ENCODE measurements at regions not wholly inside any gene's neighbourhood (a gene's known extent, or its start where the extent isn't known, plus 50 kb on each side); places are given as distances from the start of the nearest gene placed in this dataset.

DNA sequence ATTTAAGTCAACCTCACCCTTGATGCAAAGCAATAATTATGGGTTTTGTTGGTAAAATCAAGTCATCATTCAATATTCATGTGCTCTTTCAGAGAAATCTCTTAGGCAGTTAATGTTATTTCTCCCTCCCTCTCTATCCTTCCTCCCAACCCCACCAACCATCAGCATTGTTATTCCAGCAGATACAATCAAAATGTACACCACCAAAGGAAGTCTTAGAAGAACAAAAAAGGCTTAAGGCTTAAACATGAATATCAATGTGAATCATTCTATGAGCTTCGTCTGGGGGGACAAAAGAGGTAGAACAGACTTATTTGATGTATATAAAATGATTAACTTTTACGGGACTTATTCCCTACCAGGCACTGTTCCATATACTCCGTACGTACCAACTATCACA is 404.4 kb downstream of the ARHGEF28 start:
- 91% methylated on average over 4 of the region's 4 CpGs for WGBS

DNA sequence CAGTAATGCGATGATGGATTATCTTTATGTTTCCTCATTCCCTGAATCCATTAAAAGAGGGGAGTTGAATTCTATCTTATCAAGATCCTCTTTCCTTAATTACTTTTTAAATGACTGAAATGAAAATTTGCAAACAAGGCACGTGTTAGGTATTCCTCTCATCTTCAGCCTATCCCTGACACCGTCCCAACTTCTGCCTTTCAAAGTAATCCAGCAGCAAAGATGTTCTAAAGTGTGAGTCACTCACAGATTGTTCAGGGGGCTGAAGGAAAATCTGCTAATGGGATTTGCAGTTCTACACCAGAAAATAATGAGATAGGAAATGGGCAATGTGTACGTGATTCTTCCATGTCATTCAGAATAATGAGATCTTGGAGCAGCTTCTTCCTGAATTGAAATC is 403.0 kb downstream of the ARHGEF28 start:
- no peaks in the 10 kb centered on the region for H3K4me1 ChIP-seq (ENCODE audit: control insufficient read depth, insufficient read depth, low read length)
- intact Hi-C loops (cut with DNase I): no loop called here
- no peaks in the 10 kb centered on the region for H3K9me3 ChIP-seq (ENCODE audit: control insufficient read depth, low read length)
- no peaks in the 10 kb centered on the region for H3K27me3 ChIP-seq (ENCODE audit: control insufficient read depth, insufficient read depth)
- H3K27ac ChIP-seq (ENCODE audit: low read length): no peak overlapping the region
- WGBS: 72% methylated on average over 4 of the region's 4 CpGs
- no peak for DNase-seq
- ATAC-seq: no peak
- no peak overlapping the region for H3K4me3 ChIP-seq (ENCODE audit: low read length)

More for the DNA sequence above, 404.4 kb downstream of the ARHGEF28 start:
- ATAC-seq (no peak), DNase-seq (no peak)
- H3K4me3 ChIP-seq (ENCODE audit: low read length): no peak overlapping the region
- no peaks in the 10 kb centered on the region for H3K27me3 ChIP-seq (ENCODE audit: control insufficient read depth, insufficient read depth)
- H3K4me1 ChIP-seq (ENCODE audit: control insufficient read depth, insufficient read depth, low read length): no peaks in the 10 kb centered on the region
- H3K9me3 ChIP-seq (ENCODE audit: control insufficient read depth, low read length): no peaks in the 10 kb centered on the region
- no peak overlapping the region for H3K27ac ChIP-seq (ENCODE audit: low read length)
- intact Hi-C loops (cut with DNase I): loop anchor here in 1 of 4 donors (10.0 kb wide), 2 partner anchors 126 to 174 kb away; no protein-coding TSS in a partner anchor

DNA sequence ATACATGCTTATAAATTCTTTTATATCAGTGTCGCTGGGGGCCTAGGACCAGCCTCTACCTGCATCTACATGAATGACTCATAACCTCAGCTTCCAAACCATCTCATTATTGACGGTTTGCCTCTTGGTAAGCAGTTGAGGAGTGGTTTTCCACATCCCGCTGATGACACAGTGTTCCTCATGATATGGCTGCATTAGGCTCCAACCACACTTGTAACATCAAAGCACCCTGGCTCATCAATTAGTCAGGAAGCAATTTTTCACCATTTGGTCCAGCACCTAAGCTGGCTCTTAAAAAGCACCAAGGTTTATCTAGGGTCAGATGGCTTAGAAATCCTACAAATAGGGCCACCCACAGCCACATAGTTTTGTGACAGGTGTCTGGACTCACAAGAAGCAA is 402.4 kb downstream of the ARHGEF28 start:
- H3K4me3 ChIP-seq (ENCODE audit: low read length): no peak overlapping the region
- 79% methylated on average over 3 of the region's 3 CpGs for WGBS
- H3K4me1 ChIP-seq (ENCODE audit: control insufficient read depth, insufficient read depth, low read length): no peaks in the 10 kb centered on the region
- no peaks in the 10 kb centered on the region for H3K9me3 ChIP-seq (ENCODE audit: control insufficient read depth, low read length)
- intact Hi-C loops (cut with DNase I): no loop called here
- no peak overlapping the region for H3K27ac ChIP-seq (ENCODE audit: low read length)
- DNase-seq: no peak
- no peaks in the 10 kb centered on the region for H3K27me3 ChIP-seq (ENCODE audit: control insufficient read depth, insufficient read depth)
- ATAC-seq: no peak

DNA sequence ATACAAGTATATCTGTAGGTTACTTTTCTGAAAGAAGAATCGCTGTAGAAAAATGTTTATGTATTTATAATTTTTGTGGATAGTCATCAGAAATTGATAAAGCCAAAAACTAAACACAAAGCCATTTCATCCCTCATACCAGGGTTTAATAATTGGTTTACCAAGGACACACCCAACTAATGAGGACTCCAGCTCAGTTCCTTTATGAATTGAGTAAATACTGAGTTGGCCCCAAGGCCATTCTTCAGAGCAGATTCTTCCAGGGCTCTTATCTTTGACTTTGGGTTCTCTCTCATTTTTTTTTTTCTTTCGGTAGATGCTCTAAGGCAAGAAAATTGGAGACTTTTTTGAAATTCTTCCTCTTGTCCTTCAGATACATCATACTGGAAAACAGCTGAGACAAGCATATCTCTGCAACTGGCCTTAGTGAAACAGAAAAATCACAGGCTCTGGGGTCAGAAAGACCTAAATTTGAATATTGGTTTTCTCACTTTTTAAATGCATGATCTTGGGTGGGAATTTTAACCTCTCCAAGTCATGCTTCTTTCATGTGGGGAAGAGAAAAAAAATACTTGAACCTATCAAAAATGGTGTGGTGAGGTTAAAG is 401.8 kb downstream of the ARHGEF28 start:
- DNase-seq: no peak
- 77% methylated on average over 2 of the region's 2 CpGs for WGBS
- no peaks in the 10 kb centered on the region for H3K9me3 ChIP-seq (ENCODE audit: control insufficient read depth, low read length)
- intact Hi-C loops (cut with DNase I): no loop called here
- no peaks in the 10 kb centered on the region for H3K27me3 ChIP-seq (ENCODE audit: control insufficient read depth, insufficient read depth)
- no peak for ATAC-seq
- no peak overlapping the region for H3K27ac ChIP-seq (ENCODE audit: low read length)
- no peaks in the 10 kb centered on the region for H3K4me1 ChIP-seq (ENCODE audit: control insufficient read depth, insufficient read depth, low read length)
- H3K4me3 ChIP-seq (ENCODE audit: low read length): no peak overlapping the region

DNA sequence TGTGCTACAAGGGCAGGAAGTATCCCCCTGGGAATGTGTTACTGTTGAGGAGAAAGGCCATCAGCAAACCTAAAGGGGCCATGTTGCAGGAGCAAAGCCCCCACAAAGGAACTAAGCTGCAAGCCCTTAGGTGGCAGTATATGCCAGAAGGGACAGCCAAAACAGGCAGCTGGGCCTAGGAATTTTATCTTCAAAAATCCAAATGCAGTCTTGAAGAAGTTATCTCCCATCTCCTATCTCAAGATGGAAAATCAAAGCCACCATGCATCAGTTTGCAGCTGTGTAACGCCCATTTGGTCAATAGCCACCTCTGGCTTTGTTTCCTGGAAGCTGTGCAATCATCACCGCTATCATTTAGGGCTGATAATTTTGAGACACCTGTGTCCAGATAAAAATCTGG is 400.3 kb downstream of the ARHGEF28 start:
- Histone ChIP-seq H3K4me3 (ENCODE audit: low read length) (no peak overlapping the region), H3K4me1 (ENCODE audit: control insufficient read depth, insufficient read depth, low read length) (no peaks in the 10 kb centered on the region), H3K9me3 (ENCODE audit: control insufficient read depth, low read length) (no peaks in the 10 kb centered on the region), H3K27ac (ENCODE audit: low read length) (no peak overlapping the region), H3K27me3 (ENCODE audit: control insufficient read depth, insufficient read depth) (no peaks in the 10 kb centered on the region)
- DNase-seq (no peak), ATAC-seq (no peak)
- 91% methylated on average over 2 of the region's 2 CpGs for WGBS
- intact Hi-C loops (cut with DNase I): no loop called here

DNA sequence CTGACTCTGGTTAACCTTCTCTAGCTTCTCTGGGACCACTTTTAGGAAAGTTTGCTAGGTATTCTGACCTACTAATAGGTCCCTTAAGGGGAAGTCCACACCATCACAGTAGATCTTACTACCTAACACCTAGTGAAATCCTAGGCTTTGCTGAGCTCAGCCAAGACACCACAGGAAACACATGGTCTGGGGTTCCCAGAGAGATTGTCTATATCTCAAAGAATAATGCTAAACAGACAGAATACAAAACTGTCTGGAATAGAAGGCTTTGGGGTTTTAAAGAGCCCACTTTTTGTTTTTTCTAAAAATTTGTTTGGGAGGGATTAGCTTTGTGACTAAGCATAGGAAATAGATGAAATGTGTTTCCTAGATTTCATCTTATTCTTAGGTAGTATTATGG is 395.1 kb downstream of the ARHGEF28 start:
- Histone ChIP-seq H3K4me3 (ENCODE audit: low read length) (no peak overlapping the region), H3K27ac (ENCODE audit: low read length) (no peak overlapping the region), H3K4me1 (ENCODE audit: control insufficient read depth, insufficient read depth, low read length) (peaks cover 1% of the 10 kb centered on the region), H3K27me3 (ENCODE audit: control insufficient read depth, insufficient read depth) (no peaks in the 10 kb centered on the region), H3K9me3 (ENCODE audit: control insufficient read depth, low read length) (no peaks in the 10 kb centered on the region)
- ATAC-seq (peak in 1 of 2 donors; percentile 29), DNase-seq (no peak)
- intact Hi-C loops (cut with DNase I): no loop called here

DNA sequence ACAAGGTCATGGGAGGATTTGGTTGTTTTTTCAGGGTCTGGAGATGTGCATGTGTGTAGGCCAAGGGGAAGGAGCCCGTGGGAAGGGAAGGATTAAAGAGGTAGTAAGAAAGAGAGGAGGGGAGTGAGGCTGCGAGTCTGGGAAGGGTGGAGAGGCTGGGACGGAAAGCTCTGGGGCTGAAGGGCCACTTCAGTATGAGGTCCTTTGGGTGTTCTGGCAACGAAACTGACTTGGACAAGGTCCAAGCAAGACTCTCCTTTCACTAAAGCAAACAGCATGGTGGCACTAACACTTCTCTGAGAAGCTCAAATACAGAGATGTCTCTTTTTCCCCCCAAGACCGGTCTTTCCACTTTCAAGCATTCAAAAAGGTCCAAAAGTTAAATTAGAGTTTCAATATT is 394.5 kb downstream of the ARHGEF28 start:
- no peaks in the 10 kb centered on the region for H3K9me3 ChIP-seq (ENCODE audit: control insufficient read depth, low read length)
- H3K4me1 ChIP-seq (ENCODE audit: control insufficient read depth, insufficient read depth, low read length): peaks cover 1% of the 10 kb centered on the region
- H3K27me3 ChIP-seq (ENCODE audit: control insufficient read depth, insufficient read depth): no peaks in the 10 kb centered on the region
- ATAC-seq (peak in 1 of 2 donors; percentile 24), DNase-seq (no peak)
- WGBS: 67% methylated on average over 5 of the region's 5 CpGs
- H3K4me3 ChIP-seq (ENCODE audit: low read length): no peak overlapping the region
- intact Hi-C loops (cut with DNase I): no loop called here
- H3K27ac ChIP-seq (ENCODE audit: low read length): no peak overlapping the region

DNA sequence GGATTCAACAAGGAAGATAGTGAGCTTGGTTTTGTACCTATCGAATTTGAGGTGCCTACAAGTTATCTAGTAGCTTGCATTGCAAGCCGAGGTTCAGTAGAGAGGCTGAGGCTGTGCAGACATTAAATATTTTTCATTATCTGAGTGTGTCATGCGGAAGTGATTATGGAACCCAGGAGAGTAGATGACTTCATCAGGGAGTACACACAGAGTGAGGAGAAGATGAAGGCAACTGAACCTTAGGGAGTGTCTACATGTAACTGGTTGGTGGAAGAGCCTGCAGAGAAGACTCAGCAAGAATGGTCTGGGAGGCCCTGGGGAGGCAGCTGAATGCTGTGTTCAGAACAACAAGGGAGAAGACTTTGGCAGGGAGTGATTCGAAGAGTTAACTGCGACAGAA is 393.9 kb downstream of the ARHGEF28 start:
- 78% methylated on average over 5 of the region's 5 CpGs for WGBS
- H3K27me3 ChIP-seq (ENCODE audit: control insufficient read depth, insufficient read depth): no peaks in the 10 kb centered on the region
- DNase-seq: no peak
- peaks cover 1% of the 10 kb centered on the region for H3K4me1 ChIP-seq (ENCODE audit: control insufficient read depth, insufficient read depth, low read length)
- intact Hi-C loops (cut with DNase I): no loop called here
- peak; percentile 26 to 63 for ATAC-seq
- no peak overlapping the region for H3K27ac ChIP-seq (ENCODE audit: low read length)
- no peak overlapping the region for H3K4me3 ChIP-seq (ENCODE audit: low read length)
- H3K9me3 ChIP-seq (ENCODE audit: control insufficient read depth, low read length): no peaks in the 10 kb centered on the region

DNA sequence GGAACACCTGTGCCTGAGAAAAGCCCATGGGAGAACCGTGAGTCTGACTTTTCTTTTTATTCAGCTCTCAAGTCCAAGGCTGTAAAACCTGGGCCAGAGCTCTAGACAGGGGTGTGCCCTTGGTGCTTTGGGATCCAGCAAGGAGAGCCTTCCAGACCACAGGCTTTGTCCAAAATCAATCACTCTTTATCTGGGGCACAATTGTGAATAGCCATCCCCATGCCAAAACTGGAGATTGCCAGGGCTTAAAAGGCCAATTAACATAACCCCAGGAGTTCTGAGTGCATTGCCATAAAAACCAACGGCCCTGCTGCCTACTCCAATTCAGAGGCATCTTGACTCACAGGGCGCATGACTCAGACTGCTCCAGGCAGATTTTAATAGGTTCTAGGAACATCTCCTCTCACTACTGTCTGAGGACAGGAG is 391.8 kb downstream of the ARHGEF28 start:
- Histone ChIP-seq H3K4me3 (ENCODE audit: low read length) (no peak overlapping the region), H3K27ac (ENCODE audit: low read length) (no peak overlapping the region), H3K4me1 (ENCODE audit: control insufficient read depth, insufficient read depth, low read length) (peaks cover 1% of the 10 kb centered on the region), H3K27me3 (ENCODE audit: control insufficient read depth, insufficient read depth) (no peaks in the 10 kb centered on the region), H3K9me3 (ENCODE audit: control insufficient read depth, low read length) (no peaks in the 10 kb centered on the region)
- intact Hi-C loops (cut with DNase I): no loop called here
- ATAC-seq (peak; percentile 43 to 55), DNase-seq (peak in 2 of 3 donors; percentile 27 to 43)
- 58% methylated on average over 3 of the region's 3 CpGs for WGBS

DNA sequence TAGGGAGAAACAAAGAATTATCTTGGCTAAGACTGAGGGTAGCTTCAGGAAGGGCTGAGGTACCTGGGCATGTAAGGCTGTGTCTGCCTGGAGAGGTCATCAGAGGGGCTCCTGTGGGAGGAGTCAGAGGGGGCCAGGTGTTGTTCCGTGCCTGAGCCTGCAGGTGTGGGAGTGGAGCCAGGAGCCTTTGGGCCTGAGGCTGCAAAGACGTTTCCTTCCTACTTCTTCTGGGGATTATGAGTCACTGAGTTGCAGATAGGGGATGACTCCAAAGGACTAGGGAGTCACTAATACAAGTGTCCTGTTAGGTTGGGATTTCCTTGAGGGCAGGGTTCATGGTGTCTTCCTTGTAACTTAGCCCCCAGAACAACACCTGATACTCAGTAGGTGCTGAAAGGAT is 391.1 kb downstream of the ARHGEF28 start:
- no peaks in the 10 kb centered on the region for H3K9me3 ChIP-seq (ENCODE audit: control insufficient read depth, low read length)
- no peak overlapping the region for H3K4me3 ChIP-seq (ENCODE audit: low read length)
- intact Hi-C loops (cut with DNase I): no loop called here
- peak in 1 of 3 donors; percentile 38 for DNase-seq
- H3K4me1 ChIP-seq (ENCODE audit: control insufficient read depth, insufficient read depth, low read length): peaks cover 1% of the 10 kb centered on the region
- WGBS: 31% methylated on average over 2 of the region's 2 CpGs
- no peak for ATAC-seq
- H3K27me3 ChIP-seq (ENCODE audit: control insufficient read depth, insufficient read depth): no peaks in the 10 kb centered on the region
- no peak overlapping the region for H3K27ac ChIP-seq (ENCODE audit: low read length)

DNA sequence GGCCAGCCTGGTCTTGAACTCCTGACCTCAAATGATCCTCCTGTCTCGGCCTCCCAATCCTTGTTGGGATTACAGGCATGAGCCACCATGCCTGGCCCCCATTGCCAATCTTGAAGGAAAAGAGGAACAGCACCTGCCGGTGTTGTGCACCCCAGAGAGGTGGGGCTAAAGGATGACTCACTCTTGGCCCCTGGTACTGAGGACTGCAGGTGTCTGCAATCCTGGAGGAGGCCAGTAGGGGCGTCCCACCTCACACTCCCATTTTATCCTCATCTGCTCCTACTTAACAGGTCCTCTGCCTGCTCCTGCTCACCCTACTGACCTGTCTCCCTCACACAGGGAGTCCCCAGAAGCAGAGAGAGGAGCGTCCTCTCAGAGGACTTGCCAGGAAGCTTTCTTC is 390.4 kb downstream of the ARHGEF28 start:
- Histone ChIP-seq H3K4me1 (ENCODE audit: control insufficient read depth, insufficient read depth, low read length) (peaks cover 1% of the 10 kb centered on the region), H3K27me3 (ENCODE audit: control insufficient read depth, insufficient read depth) (no peaks in the 10 kb centered on the region), H3K9me3 (ENCODE audit: control insufficient read depth, low read length) (no peaks in the 10 kb centered on the region), H3K27ac (ENCODE audit: low read length) (no peak overlapping the region), H3K4me3 (ENCODE audit: low read length) (no peak overlapping the region)
- DNase-seq (no peak), ATAC-seq (no peak)
- WGBS: 80% methylated on average over 4 of the region's 4 CpGs
- intact Hi-C loops (cut with DNase I): no loop called here

DNA sequence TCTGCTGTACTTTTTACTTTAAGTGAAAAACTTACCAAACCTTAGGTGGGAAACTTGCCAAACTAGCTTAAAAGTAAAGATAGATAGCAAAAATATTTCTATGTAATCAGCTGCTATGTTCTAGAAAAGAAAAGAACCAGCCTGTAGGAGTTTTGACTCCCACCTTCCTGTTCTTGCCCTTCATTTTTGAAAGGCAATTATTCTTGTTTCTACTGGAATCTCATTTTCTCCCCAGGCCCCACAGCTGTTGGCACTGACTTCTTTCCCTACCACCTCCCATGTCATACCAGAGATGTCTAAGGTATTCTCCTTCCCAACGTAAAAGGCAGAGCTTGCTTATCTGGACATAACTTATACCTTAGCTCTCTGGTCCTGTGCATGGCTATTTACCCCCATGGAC is 389.7 kb downstream of the ARHGEF28 start:
- ATAC-seq: no peak
- H3K27me3 ChIP-seq (ENCODE audit: control insufficient read depth, insufficient read depth): no peaks in the 10 kb centered on the region

More for the DNA sequence above, 389.7 kb downstream of the ARHGEF28 start:
- H3K4me3 ChIP-seq (ENCODE audit: low read length): no peak overlapping the region
- DNase-seq: no peak
- peaks cover 1% of the 10 kb centered on the region for H3K4me1 ChIP-seq (ENCODE audit: control insufficient read depth, insufficient read depth, low read length)
- WGBS: 89% methylated on average over 1 of the region's 1 CpG
- intact Hi-C loops (cut with DNase I): no loop called here
- no peaks in the 10 kb centered on the region for H3K9me3 ChIP-seq (ENCODE audit: control insufficient read depth, low read length)
- H3K27ac ChIP-seq (ENCODE audit: low read length): no peak overlapping the region

Measured in right cardiac atrium (tissue), 5 donors.